ENCODE measurements at regions not wholly inside any gene's neighbourhood (a gene's known extent, or its start where the extent isn't known, plus 50 kb on each side); places are given as distances from the start of the nearest gene placed in this dataset.

- no peaks in the 10 kb centered on the region for H4K20me1 ChIP-seq (ENCODE audit: low read length)
- H3K4me2 ChIP-seq (ENCODE audit: low read length), result no peak overlapping the region
- no peaks in the 10 kb centered on the region for H3K27me3 ChIP-seq (ENCODE audit: low read length)
- ATAC-seq (no peak), DNase-seq (no peak)
- no peaks in the 10 kb centered on the region for H3K9me3 ChIP-seq (ENCODE audit: low read length)
- H3K36me3 ChIP-seq (ENCODE audit: low read depth, low read length), result no peaks in the 10 kb centered on the region
- no peak overlapping the region for H3K27ac ChIP-seq (ENCODE audit: low read length)
- ChIA-PET POLR2A (ENCODE audit: unreplicated experiment) (no interaction called here), CTCF (no interaction called here)
- no peaks in the 10 kb centered on the region for H3K4me1 ChIP-seq (ENCODE audit: insufficient read depth, low read length)
- H3F3A ChIP-seq (ENCODE audit: low read length, unreplicated experiment), result no peaks in the 10 kb centered on the region
- H3K4me3 ChIP-seq (ENCODE audit: low read length), result no peak overlapping the region
- intact Hi-C loops (cut with micrococcal nuclease), result no loop called here
- no peak overlapping the region for H3K9ac ChIP-seq (ENCODE audit: low read length)
- no peak overlapping the region for H2AFZ ChIP-seq (ENCODE audit: low read length)
- no peaks in the 10 kb centered on the region for H3K79me2 ChIP-seq (ENCODE audit: low read length)
- BruUV-seq (replicated peaks), result no TSS peak
- H3K9me2 ChIP-seq (replicated peaks; ENCODE audit: low read length), result 0 out of 2 replicates have a peak, but pooled peaks cover 6% of the 10 kb centered on the region
- TF ChIP-seq EZH2phosphoT487 (IDR thresholded peaks at IDR 0.05; ENCODE audit: borderline replicate concordance, low read length), result no peak
- TF ChIP-seq, protein P1, sequence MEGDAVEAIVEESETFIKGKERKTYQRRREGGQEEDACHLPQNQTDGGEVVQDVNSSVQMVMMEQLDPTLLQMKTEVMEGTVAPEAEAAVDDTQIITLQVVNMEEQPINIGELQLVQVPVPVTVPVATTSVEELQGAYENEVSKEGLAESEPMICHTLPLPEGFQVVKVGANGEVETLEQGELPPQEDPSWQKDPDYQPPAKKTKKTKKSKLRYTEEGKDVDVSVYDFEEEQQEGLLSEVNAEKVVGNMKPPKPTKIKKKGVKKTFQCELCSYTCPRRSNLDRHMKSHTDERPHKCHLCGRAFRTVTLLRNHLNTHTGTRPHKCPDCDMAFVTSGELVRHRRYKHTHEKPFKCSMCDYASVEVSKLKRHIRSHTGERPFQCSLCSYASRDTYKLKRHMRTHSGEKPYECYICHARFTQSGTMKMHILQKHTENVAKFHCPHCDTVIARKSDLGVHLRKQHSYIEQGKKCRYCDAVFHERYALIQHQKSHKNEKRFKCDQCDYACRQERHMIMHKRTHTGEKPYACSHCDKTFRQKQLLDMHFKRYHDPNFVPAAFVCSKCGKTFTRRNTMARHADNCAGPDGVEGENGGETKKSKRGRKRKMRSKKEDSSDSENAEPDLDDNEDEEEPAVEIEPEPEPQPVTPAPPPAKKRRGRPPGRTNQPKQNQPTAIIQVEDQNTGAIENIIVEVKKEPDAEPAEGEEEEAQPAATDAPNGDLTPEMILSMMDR (conservative IDR thresholded peaks at IDR 0.05; ENCODE audit: low read depth, low read length), result no peak
- no peak for TF ChIP-seq EZH2 (IDR thresholded peaks at IDR 0.05; ENCODE audit: low read length, unreplicated experiment)
Observed at GRCh38 chr2:221178139-221178538, 394.0 kb downstream of the EPHA4 start.

GRCh38 chr2:221186873-221187272 is 385.2 kb downstream of the EPHA4 start:
- Histone ChIP-seq H3K27ac (ENCODE audit: low read length) (no peak overlapping the region), H2AFZ (ENCODE audit: low read length) (no peak overlapping the region), H3K4me1 (ENCODE audit: insufficient read depth, low read length) (no peaks in the 10 kb centered on the region), H4K20me1 (ENCODE audit: low read length) (no peaks in the 10 kb centered on the region), H3K27me3 (ENCODE audit: low read length) (peaks cover 61% of the 10 kb centered on the region), H3F3A (ENCODE audit: low read length, unreplicated experiment) (no peaks in the 10 kb centered on the region), H3K9me3 (ENCODE audit: low read length) (no peaks in the 10 kb centered on the region), H3K79me2 (ENCODE audit: low read length) (no peaks in the 10 kb centered on the region), H3K9me2 (replicated peaks; ENCODE audit: low read length) (no peaks in the 10 kb centered on the region), H3K36me3 (ENCODE audit: low read depth, low read length) (no peaks in the 10 kb centered on the region), H3K9ac (ENCODE audit: low read length) (no peak overlapping the region), H3K4me2 (ENCODE audit: low read length) (no peak overlapping the region), H3K4me3 (ENCODE audit: low read length) (no peak overlapping the region)
- ChIA-PET POLR2A (ENCODE audit: unreplicated experiment) (no interaction called here), CTCF (no interaction called here)
- no peak for ATAC-seq
- intact Hi-C loops (cut with micrococcal nuclease), result no loop called here
- TF ChIP-seq, protein P1 (conservative IDR thresholded peaks at IDR 0.05; ENCODE audit: low read depth, low read length), result no peak
- no peak for TF ChIP-seq EZH2phosphoT487 (IDR thresholded peaks at IDR 0.05; ENCODE audit: borderline replicate concordance, low read length)
- TF ChIP-seq EZH2 (IDR thresholded peaks at IDR 0.05; ENCODE audit: low read length, unreplicated experiment), result no peak
- no peak for DNase-seq
- BruUV-seq (replicated peaks), result no TSS peak

- H3K36me3 ChIP-seq (ENCODE audit: low read depth, low read length), result no peaks in the 10 kb centered on the region
- no peaks in the 10 kb centered on the region for H3K9me2 ChIP-seq (replicated peaks; ENCODE audit: low read length)
- H3K27ac ChIP-seq (ENCODE audit: low read length), result no peak overlapping the region
- H3K9me3 ChIP-seq (ENCODE audit: low read length), result no peaks in the 10 kb centered on the region
- DNase-seq, result no peak
- ChIA-PET POLR2A (ENCODE audit: unreplicated experiment) (no interaction called here), CTCF (no interaction called here)
- H3K4me2 ChIP-seq (ENCODE audit: low read length), result no peak overlapping the region
- no peak overlapping the region for H2AFZ ChIP-seq (ENCODE audit: low read length)
- no TSS peak for BruUV-seq (replicated peaks)
- H3K4me1 ChIP-seq (ENCODE audit: insufficient read depth, low read length), result no peaks in the 10 kb centered on the region
- no peak for TF ChIP-seq EZH2phosphoT487 (IDR thresholded peaks at IDR 0.05; ENCODE audit: borderline replicate concordance, low read length)
- TF ChIP-seq, protein P1 (conservative IDR thresholded peaks at IDR 0.05; ENCODE audit: low read depth, low read length), result no peak
- TF ChIP-seq EZH2 (IDR thresholded peaks at IDR 0.05; ENCODE audit: low read length, unreplicated experiment), result no peak
- no peak overlapping the region for H3K9ac ChIP-seq (ENCODE audit: low read length)
- no peak for ATAC-seq
- no peaks in the 10 kb centered on the region for H4K20me1 ChIP-seq (ENCODE audit: low read length)
- H3F3A ChIP-seq (ENCODE audit: low read length, unreplicated experiment), result no peaks in the 10 kb centered on the region
- peaks cover 66% of the 10 kb centered on the region for H3K27me3 ChIP-seq (ENCODE audit: low read length)
- H3K79me2 ChIP-seq (ENCODE audit: low read length), result no peaks in the 10 kb centered on the region
- no peak overlapping the region for H3K4me3 ChIP-seq (ENCODE audit: low read length)
- intact Hi-C loops (cut with micrococcal nuclease), result no loop called here
Observed at GRCh38 chr2:221189431-221190067, 382.6 kb downstream of the EPHA4 start.
